ENCODE measurements at regions not wholly inside any gene's neighbourhood (a gene's known extent, or its start where the extent isn't known, plus 50 kb on each side); places are given as distances from the start of the nearest gene placed in this dataset.

GRCh38 chr21:35476621-35477395, 427.7 kb upstream of the RUNX1 start:
- TF ChIP-seq FOS (IDR thresholded peaks at IDR 0.05; ENCODE audit: borderline replicate concordance, insufficient read depth, low read length) = peak; percentile 31
- no peak for TF ChIP-seq CTCF (IDR thresholded peaks at IDR 0.05; ENCODE audit: extremely low read depth in 1 of 2, insufficient read depth in 1 of 2, low read depth in 1 of 2, low read length in 2 of 2)

Measured in endothelial cell of umbilical vein (primary cell).